Stimulated activated CD4-positive, alpha-beta T cell treated with anti-CD3 and anti-CD28 coated beads, Interleukin-15, amount 100 ng/mL, for 24 hours (primary cell): ENCODE measurements at regions not wholly inside any gene's neighbourhood (a gene's known extent, or its start where the extent isn't known, plus 50 kb on each side); places are given as distances from the start of the nearest gene placed in this dataset.

Experiments
- DNase-seq: peaks from one replicate; pipeline ENCODE4 v3.0.0-alpha.2; 2020

- DNase-seq: no peak
Observed at GRCh38 chr2:156852210-156852609, 405.3 kb upstream of the GALNT5 start.

- no peak for DNase-seq
Observed at GRCh38 chr2:156852681-156853080, 404.8 kb upstream of the GALNT5 start.

- no peak for DNase-seq
Observed at GRCh38 chr2:156864325-156864724, 393.2 kb upstream of the GALNT5 start.

GRCh38 chr2:156864753-156865152, 392.8 kb upstream of the GALNT5 start:
- DNase-seq: no peak

- no peak for DNase-seq
Observed at GRCh38 chr2:156867201-156867600, 390.3 kb upstream of the GALNT5 start.

GRCh38 chr2:156874707-156875106, 382.8 kb upstream of the GALNT5 start:
- no peak for DNase-seq

GRCh38 chr2:156883804-156884203, 373.7 kb upstream of the GALNT5 start:
- DNase-seq: no peak

- no peak for DNase-seq
Observed at GRCh38 chr2:156884216-156884615, 373.3 kb upstream of the GALNT5 start.

- no peak for DNase-seq
Observed at GRCh38 chr2:156890529-156891148, 366.9 kb upstream of the GALNT5 start.

GRCh38 chr2:156891609-156892008, 365.9 kb upstream of the GALNT5 start:
- DNase-seq: no peak

GRCh38 chr2:156892467-156893281, 364.8 kb upstream of the GALNT5 start:
- no peak for DNase-seq

- peak; percentile 8 for DNase-seq
Observed at GRCh38 chr2:156896294-156896693, 361.2 kb upstream of the GALNT5 start.

GRCh38 chr2:156897548-156897947, 360.0 kb upstream of the GALNT5 start:
- DNase-seq: no peak

GRCh38 chr2:156901373-156902031, 356.0 kb upstream of the GALNT5 start:
- no peak for DNase-seq

GRCh38 chr2:156903335-156903734, 354.2 kb upstream of the GALNT5 start:
- no peak for DNase-seq

- DNase-seq: no peak
Observed at GRCh38 chr2:156907806-156908205, 349.7 kb upstream of the GALNT5 start.

- no peak for DNase-seq
Observed at GRCh38 chr2:156908825-156909224, 348.7 kb upstream of the GALNT5 start.

- DNase-seq: no peak
Observed at GRCh38 chr2:156909983-156910382, 347.5 kb upstream of the GALNT5 start.

GRCh38 chr2:156915332-156915731, 342.2 kb upstream of the GALNT5 start:
- DNase-seq: no peak

GRCh38 chr2:156918410-156918809, 339.1 kb upstream of the GALNT5 start:
- no peak for DNase-seq

GRCh38 chr2:156930423-156930822, 327.1 kb upstream of the GALNT5 start:
- no peak for DNase-seq

- no peak for DNase-seq
Observed at GRCh38 chr2:156933645-156934225, 323.8 kb upstream of the GALNT5 start.

GRCh38 chr2:156935616-156936015, 321.9 kb upstream of the GALNT5 start:
- DNase-seq: no peak

- DNase-seq: no peak
Observed at GRCh38 chr2:156937430-156937829, 320.1 kb upstream of the GALNT5 start.
